ENCODE measurements at regions not wholly inside any gene's neighbourhood (a gene's known extent, or its start where the extent isn't known, plus 50 kb on each side); places are given as distances from the start of the nearest gene placed in this dataset.

GRCh38 chr3:18149935-18150334 is 275.2 kb downstream of the SATB1 start:
- no peak overlapping the region for H3K4me3 Mint-ChIP-seq

DNA sequence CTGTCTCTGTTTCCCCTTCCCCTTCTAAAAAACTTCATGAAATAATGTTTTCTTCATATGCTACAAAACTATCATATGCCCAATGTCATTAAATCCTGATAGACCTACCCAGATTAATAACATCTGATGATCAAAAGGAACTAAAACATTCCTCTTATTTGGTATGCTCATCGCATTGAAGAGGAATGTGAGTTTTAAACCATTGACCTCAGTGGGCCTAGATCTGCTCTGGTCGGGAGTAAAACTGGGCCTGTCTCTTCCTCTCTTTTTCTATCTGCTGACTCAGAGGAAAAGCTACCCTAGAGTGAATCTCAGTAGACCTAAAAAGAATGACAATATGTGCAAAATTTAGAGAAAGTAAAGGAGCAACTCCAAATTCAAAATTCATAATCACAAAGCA is 275.8 kb downstream of the SATB1 start:
- Mint-ChIP-seq H3K9me3 (0 out of 2 replicates have a peak, but pooled peaks cover 4% of the 10 kb centered on the region), H3K27me3 (ENCODE audit: low read depth) (no peaks in the 10 kb centered on the region), H3K36me3 (no peaks in the 10 kb centered on the region), H3K4me3 (no peak overlapping the region), H3K27ac (peak overlapping the region; percentile 64; the same call in 1 of the 2 replicates), H3K4me1 (peaks cover 23% of the 10 kb centered on the region)
- ChIA-PET CTCF (interaction anchor here (0.8 to 1.1 kb wide), 2 partner anchors 146 to 239 kb away, joined by 3 read pairs; no protein-coding TSS in a partner anchor), POLR2A (no interaction called here)
- no peak for DNase-seq (ENCODE audit: low spot score)
- ATAC-seq = peak; percentile 14; the same call in 1 of the 2 replicates
- no peak for TF ChIP-seq ZNF232 (CRISPR knock-in tag; IDR thresholded peaks at IDR 0.05)
- TF ChIP-seq, protein P1, sequence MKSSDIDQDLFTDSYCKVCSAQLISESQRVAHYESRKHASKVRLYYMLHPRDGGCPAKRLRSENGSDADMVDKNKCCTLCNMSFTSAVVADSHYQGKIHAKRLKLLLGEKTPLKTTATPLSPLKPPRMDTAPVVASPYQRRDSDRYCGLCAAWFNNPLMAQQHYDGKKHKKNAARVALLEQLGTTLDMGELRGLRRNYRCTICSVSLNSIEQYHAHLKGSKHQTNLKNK (CRISPR knock-in tag; IDR thresholded peaks at IDR 0.05) = no peak
- no peak for TF ChIP-seq ATF1 (CRISPR knock-in tag; IDR thresholded peaks at IDR 0.05)
- TF ChIP-seq STAT6 (CRISPR knock-in tag; conservative IDR thresholded peaks at IDR 0.05; ENCODE audit: low read depth) = no peak
- no peak for TF ChIP-seq ZNF317 (CRISPR knock-in tag; IDR thresholded peaks at IDR 0.05; ENCODE audit: borderline replicate concordance, low read depth)
- TF ChIP-seq, protein P2, sequence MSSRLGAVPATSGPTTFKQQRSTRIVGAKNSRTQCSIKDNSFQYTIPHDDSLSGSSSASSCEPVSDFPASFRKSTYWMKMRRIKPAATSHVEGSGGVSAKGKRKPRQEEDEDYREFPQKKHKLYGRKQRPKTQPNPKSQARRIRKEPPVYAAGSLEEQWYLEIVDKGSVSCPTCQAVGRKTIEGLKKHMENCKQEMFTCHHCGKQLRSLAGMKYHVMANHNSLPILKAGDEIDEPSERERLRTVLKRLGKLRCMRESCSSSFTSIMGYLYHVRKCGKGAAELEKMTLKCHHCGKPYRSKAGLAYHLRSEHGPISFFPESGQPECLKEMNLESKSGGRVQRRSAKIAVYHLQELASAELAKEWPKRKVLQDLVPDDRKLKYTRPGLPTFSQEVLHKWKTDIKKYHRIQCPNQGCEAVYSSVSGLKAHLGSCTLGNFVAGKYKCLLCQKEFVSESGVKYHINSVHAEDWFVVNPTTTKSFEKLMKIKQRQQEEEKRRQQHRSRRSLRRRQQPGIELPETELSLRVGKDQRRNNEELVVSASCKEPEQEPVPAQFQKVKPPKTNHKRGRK (CRISPR knock-in tag; IDR thresholded peaks at IDR 0.05; ENCODE audit: borderline replicate concordance) = no peak
- no peak for TF ChIP-seq ZNF416 (CRISPR knock-in tag; IDR thresholded peaks at IDR 0.05)
- TF ChIP-seq GABPB1 (CRISPR knock-in tag; IDR thresholded peaks at IDR 0.05) = no peak
- TF ChIP-seq PRDM15 (CRISPR knock-in tag; IDR thresholded peaks at IDR 0.05) = no peak
- no peak for TF ChIP-seq SP1 (CRISPR knock-in tag; conservative IDR thresholded peaks at IDR 0.05)

More at GRCh38 chr3:18149935-18150334, 275.2 kb downstream of the SATB1 start:
- H3K36me3 Mint-ChIP-seq = no peaks in the 10 kb centered on the region
- 0 out of 2 replicates have a peak overlapping the region, but pooled peaks have one; percentile 29 for H3K27ac Mint-ChIP-seq
- ChIA-PET CTCF (interaction anchor here (0.8 kb wide), 1 partner anchor 145 kb away, joined by 3 read pairs; no protein-coding TSS in a partner anchor), POLR2A (no interaction called here)
- H3K27me3 Mint-ChIP-seq (ENCODE audit: low read depth) = no peaks in the 10 kb centered on the region
- H3K4me1 Mint-ChIP-seq = peaks cover 23% of the 10 kb centered on the region
- TF ChIP-seq NFYB (CRISPR knock-in tag; conservative IDR thresholded peaks at IDR 0.05; ENCODE audit: low read depth) = no peak
- TF ChIP-seq TEAD1 (CRISPR knock-in tag; IDR thresholded peaks at IDR 0.05) = no peak
- TF ChIP-seq, protein P1 (CRISPR knock-in tag; IDR thresholded peaks at IDR 0.05) = no peak
- TF ChIP-seq, protein P2 (CRISPR knock-in tag; IDR thresholded peaks at IDR 0.05; ENCODE audit: borderline replicate concordance) = no peak
- TF ChIP-seq FOXP4 (CRISPR knock-in tag; IDR thresholded peaks at IDR 0.05) = no peak
- TF ChIP-seq TCF7 (CRISPR knock-in tag; IDR thresholded peaks at IDR 0.05; ENCODE audit: low read depth) = no peak
- H3K9me3 Mint-ChIP-seq = 0 out of 2 replicates have a peak, but pooled peaks cover 4% of the 10 kb centered on the region
- ATAC-seq (peak; percentile 56), DNase-seq (ENCODE audit: low spot score) (no peak)

Measured in WTC11 (cell line).